HCT116 (cell line): ENCODE measurements at regions not wholly inside any gene's neighbourhood (a gene's known extent, or its start where the extent isn't known, plus 50 kb on each side); places are given as distances from the start of the nearest gene placed in this dataset.
A peak's percentile ranks its signal among the peaks of the same experiment; 100 is the strongest.

Experiments used
- ATAC-seq: fragments of 200-7000 bp; cut with Tn5 transposase; 2 replicates; pipeline ENCODE4 v1.9.1; 2020; ENCODE audit warnings: mild to moderate bottlenecking, moderate library complexity
- BruUV-seq: library from RNA; stranded (reverse); fragments of 400-500 nt; replicated peaks from 2 replicates; lab custom pipeline; 2021; lab: Mats Ljungman, UMichigan
- CTCF ChIA-PET: fragments of 300-600 bp; sonication (Branson Sonifier 250); formaldehyde crosslinking; loops from one replicate; lab custom pipeline; 2021; ENCODE audit warnings: antibody characterized with exemption; lab: Charles Lee
- POLR2A ChIA-PET: fragments of 300-600, 350-600 bp; sonication (Branson Sonifier 250); formaldehyde crosslinking; loops from one replicate; lab custom pipeline; 2021; ENCODE audit warnings: antibody characterized with exemption; lab: Charles Lee
- RAD21 ChIA-PET, 2 experiments: fragments of 300-600 bp; sonication (Branson Sonifier 250); formaldehyde crosslinking; loops; one replicate each; lab custom pipeline; 2023; ENCODE audit warnings: low total read pairs in 2 of 2; ENCODE audit not compliant: uncharacterized antibody in 2 of 2, unreplicated experiment in 2 of 2, low non-redundant PET in 1 of 2; lab: Charles Lee
- DNase-seq: peaks from one replicate; pipeline ENCODE4 v3.0.0-alpha.2; 2010; ENCODE audit warnings: low read depth, low spot score
- H2AFZ ChIP-seq: fragments of 200-600 bp; shearing (Covaris generic), sonication (generic); 2 replicates; pipeline ENCODE4 v1.6.1; 2017; ENCODE audit warnings: low read depth, mixed run types, mixed read lengths, antibody characterized with exemption, low read length; ENCODE audit not compliant: poor library complexity, severe bottlenecking
- H3K27ac ChIP-seq: 2 replicates; pipeline ENCODE4 v1.5.1; 2012; ENCODE audit warnings: low read depth, low read length
- H3K27me3 ChIP-seq: fragments of 200-600 bp; sonication (generic); 2 replicates; pipeline ENCODE4 v1.6.1; 2016; ENCODE audit warnings: mixed run types, low read length, mixed read lengths; ENCODE audit not compliant: insufficient read depth
- H3K36me3 ChIP-seq, 2 experiments: fragments of 200-500 bp in 1 of 2; fragments of 200-600 bp in 1 of 2; sonication (Bioruptor generic) in 1 of 2; sonication (generic) in 1 of 2; 2 replicates each; pipeline versions ENCODE4 v1.5.1 to v1.6.1; 2014 to 2016; ENCODE audit warnings: low read length in 2 of 2, inconsistent platforms in 1 of 2, mixed read lengths in 1 of 2, mixed run types in 1 of 2; ENCODE audit not compliant: insufficient read depth in 2 of 2, control insufficient read depth in 1 of 2
- H3K4me1 ChIP-seq, 2 experiments: fragments of 200-600 bp in 1 of 2; sonication (generic) in 1 of 2; 2 replicates each; pipeline versions ENCODE4 v1.5.1 to v1.6.1; 2012 to 2017; ENCODE audit warnings: low read length in 2 of 2, inconsistent platforms in 1 of 2, mild to moderate bottlenecking in 1 of 2, mixed read lengths in 1 of 2, mixed run types in 1 of 2, moderate library complexity in 1 of 2; ENCODE audit not compliant: insufficient read depth in 2 of 2, control insufficient read depth in 1 of 2
- H3K4me2 ChIP-seq: fragments of 200-600 bp; sonication (generic); 2 replicates; pipeline ENCODE4 v1.6.1; 2017; ENCODE audit warnings: mixed run types, low read length, mixed read lengths
- H3K4me3 ChIP-seq, 2 experiments: fragments of 200-600 bp in 1 of 2; sonication (generic) in 1 of 2; replicated peaks in 1 of 2; 2 replicates each; pipeline ENCODE4 v1.5.1; 2011 to 2016; ENCODE audit warnings: low read length in 2 of 2, control low read depth in 1 of 2, low read depth in 1 of 2, mild to moderate bottlenecking in 1 of 2, mixed read lengths in 1 of 2, mixed run types in 1 of 2
- H3K79me2 ChIP-seq: fragments of 200-600 bp; sonication (generic); 2 replicates; pipeline ENCODE4 v1.6.1; 2017; ENCODE audit warnings: mild to moderate bottlenecking, mixed run types, low read length, moderate library complexity, mixed read lengths; ENCODE audit not compliant: insufficient read depth
- H3K9ac ChIP-seq: fragments of 200-600 bp; sonication (generic); 2 replicates; pipeline ENCODE4 v1.6.1; 2016; ENCODE audit warnings: low read length, mixed read lengths
- H3K9me2 ChIP-seq: fragments of 200-600 bp; sonication (generic), shearing (Covaris generic); 2 replicates; pipeline ENCODE4 v1.6.1; 2017; ENCODE audit warnings: mixed run types, mild to moderate bottlenecking, moderate library complexity; ENCODE audit not compliant: insufficient read depth
- H3K9me3 ChIP-seq, 2 experiments: fragments of 200-500 bp in 1 of 2; fragments of 200-600 bp in 1 of 2; sonication (Bioruptor generic) in 1 of 2; sonication (generic) in 1 of 2; 2 replicates each; pipeline ENCODE4 v1.6.1; 2014 to 2017; ENCODE audit warnings: low read length in 2 of 2, mixed read lengths in 2 of 2, inconsistent platforms in 1 of 2, low read depth in 1 of 2, mild to moderate bottlenecking in 1 of 2, mixed run types in 1 of 2, moderate library complexity in 1 of 2; ENCODE audit not compliant: control insufficient read depth in 1 of 2, insufficient read depth in 1 of 2
- H4K20me1 ChIP-seq: fragments of 200-600 bp; sonication (generic), shearing (Covaris generic); 2 replicates; pipeline ENCODE4 v1.6.1; 2017; ENCODE audit warnings: mixed run types, mild to moderate bottlenecking, moderate library complexity; ENCODE audit not compliant: insufficient read depth
- ATF3 ChIP-seq: IDR thresholded peaks from 2 replicates; pipeline ENCODE4 v1.6.1; 2012
- CBX3 ChIP-seq: IDR thresholded peaks from 2 replicates; pipeline ENCODE4 v1.6.1; 2012; ENCODE audit warnings: low read depth
- CEBPB ChIP-seq: IDR thresholded peaks from 2 replicates; pipeline ENCODE4 v1.6.1; 2012; ENCODE audit warnings: low read depth
- CTCF ChIP-seq, 3 experiments: fragments of 200-600 bp in 1 of 3; sonication (generic) in 1 of 3; IDR thresholded peaks in 2 of 3; conservative IDR thresholded peaks in 1 of 3; 2 replicates each; pipeline ENCODE4 v1.5.1; 2012 to 2017; ENCODE audit warnings: low read depth in 2 of 3, low read length in 2 of 3, antibody characterized with exemption in 1 of 3, borderline replicate concordance in 1 of 3, control low read depth in 1 of 3, mild to moderate bottlenecking in 1 of 3, mixed read lengths in 1 of 3, mixed run types in 1 of 3, moderate library complexity in 1 of 3; ENCODE audit not compliant: insufficient read depth in 1 of 3
- EGR1 ChIP-seq: IDR thresholded peaks from 2 replicates; pipeline ENCODE4 v1.6.1; 2012; ENCODE audit warnings: low read depth
- ELF1 ChIP-seq: IDR thresholded peaks from 2 replicates; pipeline ENCODE4 v1.6.1; 2012; ENCODE audit warnings: low read depth, borderline replicate concordance
- FOSL1 ChIP-seq: IDR thresholded peaks from 2 replicates; pipeline ENCODE4 v1.6.1; 2012; ENCODE audit warnings: low read depth
- JUND ChIP-seq: IDR thresholded peaks from 2 replicates; pipeline ENCODE4 v1.6.1; 2012
- MAX ChIP-seq: IDR thresholded peaks from 2 replicates; pipeline ENCODE4 v1.6.1; 2012
- POLR2A ChIP-seq: IDR thresholded peaks from 2 replicates; pipeline ENCODE4 v1.7.0; 2011; ENCODE audit warnings: borderline replicate concordance; ENCODE audit not compliant: insufficient read depth, insufficient read length; ENCODE audit errors: extremely low read depth
- POLR2AphosphoS5 ChIP-seq: IDR thresholded peaks from 2 replicates; pipeline ENCODE4 v1.6.1; 2011; ENCODE audit warnings: mild to moderate bottlenecking, low read depth, low read length, moderate library complexity
- RAD21 ChIP-seq: IDR thresholded peaks from 2 replicates; pipeline ENCODE4 v1.6.1; 2012; ENCODE audit warnings: low read depth, mild to moderate bottlenecking
- REST ChIP-seq: IDR thresholded peaks from 2 replicates; pipeline ENCODE4 v1.6.1; 2012; ENCODE audit warnings: low read depth
- SIN3A ChIP-seq: IDR thresholded peaks from 2 replicates; pipeline ENCODE4 v1.6.1; 2012; ENCODE audit warnings: low read depth
- SP1 ChIP-seq: IDR thresholded peaks from 2 replicates; pipeline ENCODE4 v1.6.1; 2012; ENCODE audit warnings: low read depth
- SRF ChIP-seq: IDR thresholded peaks from 2 replicates; pipeline ENCODE4 v1.6.1; 2012; ENCODE audit warnings: low read depth
- TCF7L2 ChIP-seq: IDR thresholded peaks from 2 replicates; pipeline ENCODE4 v1.7.0; 2011; ENCODE audit warnings: borderline replicate concordance, inconsistent platforms; ENCODE audit not compliant: insufficient read depth, insufficient read length; ENCODE audit errors: extremely low read depth
- YY1 ChIP-seq: IDR thresholded peaks from 2 replicates; pipeline ENCODE4 v1.6.1; 2011; ENCODE audit warnings: low read length, low read depth, moderate library complexity, mild to moderate bottlenecking; ENCODE audit not compliant: insufficient replicate concordance; ENCODE audit errors: extremely low read depth
- ZBTB33 ChIP-seq: IDR thresholded peaks from 2 replicates; pipeline ENCODE4 v1.6.1; 2011; ENCODE audit warnings: mild to moderate bottlenecking, low read length, moderate library complexity; ENCODE audit not compliant: insufficient replicate concordance; ENCODE audit errors: extremely low read depth
- ZNF274 ChIP-seq: fragments of 200-500 bp; sonication (Bioruptor generic); IDR thresholded peaks from 2 replicates; pipeline ENCODE4 v1.6.1; 2014; ENCODE audit warnings: mild to moderate bottlenecking, low read depth, low read length, inconsistent platforms
- intact Hi-C: fragments of 100-400 bp; cut with micrococcal nuclease; formaldehyde crosslinking; loops from 2 replicates; pipeline ENCODE4 v1.10.0; 2022

- Histone ChIP-seq H3K4me3 (no peak overlapping the region), H3K27me3 (no peaks in the 10 kb centered on the region), H3K9me3 (no peaks in the 10 kb centered on the region), H4K20me1 (no peaks in the 10 kb centered on the region), H3K36me3 (no peaks in the 10 kb centered on the region), H3K27ac (no peak overlapping the region; the same call in 1 of the 2 replicates), H2AFZ (no peak overlapping the region), H3K9me2 (no peaks in the 10 kb centered on the region), H3K79me2 (no peaks in the 10 kb centered on the region), H3K4me2 (peak overlapping the region; percentile 17; the same call in 1 of the 2 replicates), H3K9ac (no peak overlapping the region), H3K4me1 (peaks cover 0 to 44% of the 10 kb centered on the region in 2 experiments; a peak in 3 of 4 replicates)
- no peak for ATAC-seq
- ChIA-PET CTCF (no interaction called here), POLR2A (no interaction called here), RAD21 (no interaction called here)
- intact Hi-C loops = no loop called here
- no TSS peak for BruUV-seq
- DNase-seq = peak; percentile 13
- TF ChIP-seq ZNF274 (no peak), SIN3A (no peak), ATF3 (no peak), RAD21 (no peak), POLR2A (no peak), JUND (peak; percentile 60), REST (no peak), SRF (no peak), YY1 (no peak), ELF1 (no peak), CTCF (IDR thresholded peaks at IDR 0.05 in 2 of 3, conservative IDR thresholded peaks at IDR 0.05 in 1 of 3; ENCODE audit: borderline replicate concordance in 1 of 3, insufficient read depth in 1 of 3, low read depth in 2 of 3, low read length in 2 of 3) (no peak), EGR1 (no peak), FOSL1 (peak; percentile 75), MAX (no peak), POLR2AphosphoS5 (no peak), ZBTB33 (no peak), CBX3 (no peak), CEBPB (peak; percentile 42; the same call in 1 of the 2 replicates), SP1 (peak; percentile 37), TCF7L2 (peak; percentile 33)
Measured at GRCh38 chr13:83620530-83621220, 261.6 kb downstream of the SLITRK1 start.
